HG02798 (cell line): ENCODE measurements at regions not wholly inside any gene's neighbourhood (a gene's known extent, or its start where the extent isn't known, plus 50 kb on each side); places are given as distances from the start of the nearest gene placed in this dataset.

ENCODE experiments used
- ATAC-seq: cut with Tn5 transposase; IDR thresholded peaks from one replicate; pipeline ENCODE4 v1.9.1; 2021; ENCODE audit warnings: mild to moderate bottlenecking; ENCODE audit not compliant: unreplicated experiment, poor library complexity

GRCh38 chr6:91018586-91018985 is 431.7 kb upstream of the MAP3K7 start:
- no peak for ATAC-seq

- no peak for ATAC-seq
Observed at GRCh38 chr6:91013511-91013910, 426.6 kb upstream of the MAP3K7 start.

- ATAC-seq: no peak
Observed at GRCh38 chr6:90997076-90997475, 410.2 kb upstream of the MAP3K7 start.

- no peak for ATAC-seq
Observed at GRCh38 chr6:90993770-90994169, 406.9 kb upstream of the MAP3K7 start.

GRCh38 chr6:90989763-90990162 is 402.9 kb upstream of the MAP3K7 start:
- no peak for ATAC-seq

GRCh38 chr6:90984066-90984465 is 397.2 kb upstream of the MAP3K7 start:
- ATAC-seq: no peak

GRCh38 chr6:90983462-90983861 is 396.6 kb upstream of the MAP3K7 start:
- ATAC-seq: no peak

GRCh38 chr6:90982581-90982980 is 395.7 kb upstream of the MAP3K7 start:
- no peak for ATAC-seq

- peak; percentile 41 for ATAC-seq
Observed at GRCh38 chr6:90982051-90982450, 395.2 kb upstream of the MAP3K7 start.

- peak; percentile 63 for ATAC-seq
Observed at GRCh38 chr6:90978046-90978445, 391.2 kb upstream of the MAP3K7 start.

- ATAC-seq: no peak
Observed at GRCh38 chr6:90977513-90977912, 390.6 kb upstream of the MAP3K7 start.

GRCh38 chr6:90976341-90976740 is 389.5 kb upstream of the MAP3K7 start:
- ATAC-seq: no peak

GRCh38 chr6:90975741-90976140 is 388.9 kb upstream of the MAP3K7 start:
- no peak for ATAC-seq

- no peak for ATAC-seq
Observed at GRCh38 chr6:90973188-90973587, 386.3 kb upstream of the MAP3K7 start.

- no peak for ATAC-seq
Observed at GRCh38 chr6:90970672-90971071, 383.8 kb upstream of the MAP3K7 start.

- no peak for ATAC-seq
Observed at GRCh38 chr6:90967471-90967870, 380.6 kb upstream of the MAP3K7 start.

GRCh38 chr6:90960324-90960723 is 373.5 kb upstream of the MAP3K7 start:
- no peak for ATAC-seq

- ATAC-seq: no peak
Observed at GRCh38 chr6:90955246-90955645, 368.4 kb upstream of the MAP3K7 start.

- no peak for ATAC-seq
Observed at GRCh38 chr6:90953405-90954161, 366.7 kb upstream of the MAP3K7 start.

- no peak for ATAC-seq
Observed at GRCh38 chr6:90952176-90952575, 365.3 kb upstream of the MAP3K7 start.

GRCh38 chr6:90948540-90948939 is 361.7 kb upstream of the MAP3K7 start:
- no peak for ATAC-seq
